ENCODE measurements at regions not wholly inside any gene's neighbourhood (a gene's known extent, or its start where the extent isn't known, plus 50 kb on each side); places are given as distances from the start of the nearest gene placed in this dataset.

GRCh38 chr1:106181866-106182265 lies 874.6 kb upstream of the PRMT6 start:
- no peaks in the 10 kb centered on the region for H3K27me3 ChIP-seq
- H3K27ac ChIP-seq = no peak overlapping the region
- no peaks in the 10 kb centered on the region for H3K36me3 ChIP-seq
- H3K9me3 ChIP-seq = no peaks in the 10 kb centered on the region
- TF ChIP-seq CTCF (IDR thresholded peaks at IDR 0.05) = no peak
- intact Hi-C loops (cut with DNase I) = no loop called here
- DNase-seq (no peak), ATAC-seq (no peak)
- H3K4me1 ChIP-seq = no peaks in the 10 kb centered on the region
- H3K4me3 ChIP-seq = no peak overlapping the region

GRCh38 chr1:106185089-106185488 lies 871.4 kb upstream of the PRMT6 start:
- no peaks in the 10 kb centered on the region for H3K36me3 ChIP-seq
- no peak overlapping the region for H3K27ac ChIP-seq
- H3K4me1 ChIP-seq = no peaks in the 10 kb centered on the region
- DNase-seq (no peak), ATAC-seq (no peak)
- H3K27me3 ChIP-seq = no peaks in the 10 kb centered on the region
- TF ChIP-seq CTCF (IDR thresholded peaks at IDR 0.05) = no peak
- no peak overlapping the region for H3K4me3 ChIP-seq
- H3K9me3 ChIP-seq = no peaks in the 10 kb centered on the region
- intact Hi-C loops (cut with DNase I) = no loop called here

GRCh38 chr1:106189780-106190179 lies 866.7 kb upstream of the PRMT6 start:
- Histone ChIP-seq H3K36me3 (no peaks in the 10 kb centered on the region), H3K27ac (no peak overlapping the region), H3K4me1 (no peaks in the 10 kb centered on the region), H3K9me3 (no peaks in the 10 kb centered on the region), H3K27me3 (no peaks in the 10 kb centered on the region), H3K4me3 (no peak overlapping the region)
- DNase-seq (no peak), ATAC-seq (no peak)
- no peak for TF ChIP-seq CTCF (IDR thresholded peaks at IDR 0.05)
- intact Hi-C loops (cut with DNase I) = no loop called here

- H3K4me1 ChIP-seq = no peaks in the 10 kb centered on the region
- DNase-seq (no peak), ATAC-seq (no peak)
- no peaks in the 10 kb centered on the region for H3K36me3 ChIP-seq
- H3K9me3 ChIP-seq = peaks cover 6% of the 10 kb centered on the region
- intact Hi-C loops (cut with DNase I) = no loop called here
- H3K27me3 ChIP-seq = no peaks in the 10 kb centered on the region
- H3K4me3 ChIP-seq = no peak overlapping the region
- no peak overlapping the region for H3K27ac ChIP-seq
- TF ChIP-seq CTCF (IDR thresholded peaks at IDR 0.05) = no peak
These were observed 862.3 kb upstream of the PRMT6 start for GRCh38 chr1:106194206-106194605.

- ATAC-seq = no peak
- intact Hi-C loops (cut with DNase I) = no loop called here
These were observed 855.8 kb upstream of the PRMT6 start for GRCh38 chr1:106200711-106201110.

More at GRCh38 chr1:106200711-106201110, 855.8 kb upstream of the PRMT6 start:
- H3K36me3 ChIP-seq = no peaks in the 10 kb centered on the region
- no peak for DNase-seq
- TF ChIP-seq CTCF (IDR thresholded peaks at IDR 0.05) = no peak
- H3K4me1 ChIP-seq = no peaks in the 10 kb centered on the region
- H3K27ac ChIP-seq = no peak overlapping the region
- H3K9me3 ChIP-seq = no peaks in the 10 kb centered on the region
- no peak overlapping the region for H3K4me3 ChIP-seq
- H3K27me3 ChIP-seq = no peaks in the 10 kb centered on the region

Data from upper lobe of right lung (tissue), 1 donor.